Keratinocyte (primary cell): ENCODE measurements at regions not wholly inside any gene's neighbourhood (a gene's known extent, or its start where the extent isn't known, plus 50 kb on each side); places are given as distances from the start of the nearest gene placed in this dataset.

Experiments used
- DNase-seq: peaks from one replicate; pipeline ENCODE4 v3.0.0-alpha.2; 2011; ENCODE audit warnings: low read depth, missing footprints, low spot score
- FAIRE-seq: peaks from 2 replicates; lab custom pipeline; 2011; peaks lifted over from hg19 to GRCh38; lab: Jason Lieb, UNC
- H2AFZ ChIP-seq: 2 replicates; pipeline ENCODE4 v1.6.0; 2012; ENCODE audit warnings: low read length, control low read depth, inconsistent platforms; ENCODE audit not compliant: control insufficient read depth
- H3K27ac ChIP-seq: 2 replicates; pipeline ENCODE4 v1.5.1; 2011; ENCODE audit warnings: low read length; ENCODE audit not compliant: control insufficient read depth, insufficient read depth
- H3K27me3 ChIP-seq: 3 replicates; pipeline ENCODE4 v1.6.0; 2011; ENCODE audit warnings: low read length; ENCODE audit not compliant: control insufficient read depth, insufficient read depth; ENCODE audit errors: extremely low read depth
- H3K36me3 ChIP-seq, 2 experiments: 2 replicates in 1 of 2; 3 replicates in 1 of 2; pipeline ENCODE4 v1.5.1; 2011; ENCODE audit warnings: low read length in 2 of 2, mild to moderate bottlenecking in 1 of 2; ENCODE audit not compliant: control insufficient read depth in 2 of 2, insufficient read depth in 2 of 2; ENCODE audit errors: extremely low read depth in 1 of 2
- H3K4me1 ChIP-seq: 3 replicates; pipeline ENCODE4 v1.5.1; 2011; ENCODE audit warnings: low read length; ENCODE audit not compliant: control insufficient read depth, insufficient read depth; ENCODE audit errors: extremely low read depth
- H3K4me2 ChIP-seq: 3 replicates; pipeline ENCODE4 v1.6.0; 2011; ENCODE audit warnings: low read depth, low read length; ENCODE audit not compliant: control insufficient read depth, insufficient read depth; ENCODE audit errors: extremely low read depth
- H3K4me3 ChIP-seq, 3 experiments: fragments of 200-600 bp in 1 of 3; sonication (generic) in 1 of 3; 2 replicates in 2 of 3; 3 replicates in 1 of 3; pipeline ENCODE4 v1.5.1; 2011 to 2016; ENCODE audit warnings: low read length in 3 of 3, mild to moderate bottlenecking in 3 of 3, control low read depth in 2 of 3, inconsistent platforms in 1 of 3, low read depth in 1 of 3, mixed read lengths in 1 of 3, mixed run types in 1 of 3, moderate library complexity in 1 of 3; ENCODE audit not compliant: control insufficient read depth in 2 of 3, insufficient read depth in 2 of 3; ENCODE audit errors: extremely low read depth in 1 of 3
- H3K79me2 ChIP-seq: 2 replicates; pipeline ENCODE4 v1.6.0; 2012; ENCODE audit warnings: low read length; ENCODE audit not compliant: control insufficient read depth, insufficient read depth
- H3K9ac ChIP-seq: 3 replicates; pipeline ENCODE4 v1.6.0; 2011; ENCODE audit warnings: low read length; ENCODE audit not compliant: control insufficient read depth, insufficient read depth; ENCODE audit errors: extremely low read depth
- H3K9me1 ChIP-seq: 3 replicates; pipeline ENCODE4 v1.6.0; 2011; ENCODE audit warnings: low read length; ENCODE audit not compliant: control insufficient read depth, insufficient read depth; ENCODE audit errors: extremely low read depth
- H3K9me3 ChIP-seq: 2 replicates; pipeline ENCODE4 v1.5.1; 2012; ENCODE audit warnings: low read depth, low read length; ENCODE audit not compliant: control insufficient read depth
- H4K20me1 ChIP-seq: 3 replicates; pipeline ENCODE4 v1.6.0; 2011; ENCODE audit warnings: low read length; ENCODE audit not compliant: control insufficient read depth, insufficient read depth; ENCODE audit errors: extremely low read depth
- CTCF ChIP-seq, 3 experiments: IDR thresholded peaks in 1 of 3; conservative IDR thresholded peaks in 1 of 3; optimal IDR thresholded peaks in 1 of 3; 2 replicates in 2 of 3; 3 replicates in 1 of 3; pipeline versions ENCODE3 to v1.5.1; 2011; ENCODE audit warnings: low read length in 3 of 3, mild to moderate bottlenecking in 3 of 3, moderate library complexity in 2 of 3, control low read depth in 1 of 3, inconsistent platforms in 1 of 3; ENCODE audit not compliant: insufficient read depth in 2 of 3; ENCODE audit errors: extremely low read depth in 1 of 3
- EZH2 ChIP-seq: IDR thresholded peaks from one replicate; pipeline ENCODE4 v1.6.1; 2012; ENCODE audit warnings: inconsistent platforms, mild to moderate bottlenecking, low read length, moderate library complexity
- dilution Hi-C: fragments of 300-500 bp; cut with MboI; formaldehyde crosslinking; loops from one replicate; pipeline ENCODE4 v1.7.0; 2020; ENCODE audit warnings: low sequenced_read_pairs; ENCODE audit not compliant: extremely low pct_ligation_motif_present

- Histone ChIP-seq H3K27ac (no peak overlapping the region), H3K9me3 (no peaks in the 10 kb centered on the region), H3K4me3 (no peak overlapping the region), H3K36me3 (no peaks in the 10 kb centered on the region), H3K4me1 (no peaks in the 10 kb centered on the region), H3K9me1 (no peaks in the 10 kb centered on the region), H3K9ac (no peak overlapping the region), H3K4me2 (no peak overlapping the region), H3K79me2 (no peaks in the 10 kb centered on the region), H4K20me1 (no peaks in the 10 kb centered on the region), H3K27me3 (no peaks in the 10 kb centered on the region), H2AFZ (no peak overlapping the region)
- DNase-seq (no peak), FAIRE-seq (no peak)
- TF ChIP-seq CTCF (optimal IDR thresholded peaks at IDR 0.05 in 1 of 3, IDR thresholded peaks at IDR 0.05 in 1 of 3, conservative IDR thresholded peaks at IDR 0.05 in 1 of 3; ENCODE audit: extremely low read depth in 1 of 3, insufficient read depth in 2 of 3, low read length in 3 of 3) (no peak), EZH2 (no peak)
- dilution Hi-C loops, result no loop called here
Measured at GRCh38 chr5:113922343-113922742, 408.8 kb downstream of the YTHDC2 start.

- FAIRE-seq, result no peak
Measured at GRCh38 chr5:113935453-113935852, 422.0 kb downstream of the YTHDC2 start.

More at GRCh38 chr5:113935453-113935852, 422.0 kb downstream of the YTHDC2 start:
- Histone ChIP-seq H3K27ac (no peak overlapping the region), H2AFZ (no peak overlapping the region), H3K79me2 (no peaks in the 10 kb centered on the region), H3K9me3 (no peaks in the 10 kb centered on the region), H4K20me1 (no peaks in the 10 kb centered on the region), H3K27me3 (no peaks in the 10 kb centered on the region), H3K9ac (no peak overlapping the region), H3K4me1 (no peaks in the 10 kb centered on the region), H3K36me3 (no peaks in the 10 kb centered on the region), H3K4me2 (no peak overlapping the region), H3K9me1 (no peaks in the 10 kb centered on the region), H3K4me3 (no peak overlapping the region)
- TF ChIP-seq EZH2 (no peak), CTCF (optimal IDR thresholded peaks at IDR 0.05 in 1 of 3, IDR thresholded peaks at IDR 0.05 in 1 of 3, conservative IDR thresholded peaks at IDR 0.05 in 1 of 3; ENCODE audit: extremely low read depth in 1 of 3, insufficient read depth in 2 of 3, low read length in 3 of 3) (no peak)
- no peak for DNase-seq
- dilution Hi-C loops, result no loop called here
